Lower leg skin (tissue), 3 donors: ENCODE measurements at regions not wholly inside any gene's neighbourhood (a gene's known extent, or its start where the extent isn't known, plus 50 kb on each side); places are given as distances from the start of the nearest gene placed in this dataset.

ENCODE experiments used
- POLR2A ChIP-seq, 2 donors: fragments of 450-650 bp; IDR thresholded peaks; one replicate each; pipeline ENCODE4 v1.6.1; 2016 to 2017; ENCODE audit warnings: antibody characterized with exemption in 2 of 2, mild to moderate bottlenecking in 1 of 2, moderate library complexity in 1 of 2
- TF ChIP-seq, protein P1 (sequence below), 3 donors: fragments of 450-650 bp; IDR thresholded peaks; one replicate each; pipeline ENCODE4 v1.5.1; 2016; ENCODE audit warnings: antibody characterized with exemption in 3 of 3, mild to moderate bottlenecking in 3 of 3, moderate library complexity in 2 of 3

- TF ChIP-seq, protein P1, sequence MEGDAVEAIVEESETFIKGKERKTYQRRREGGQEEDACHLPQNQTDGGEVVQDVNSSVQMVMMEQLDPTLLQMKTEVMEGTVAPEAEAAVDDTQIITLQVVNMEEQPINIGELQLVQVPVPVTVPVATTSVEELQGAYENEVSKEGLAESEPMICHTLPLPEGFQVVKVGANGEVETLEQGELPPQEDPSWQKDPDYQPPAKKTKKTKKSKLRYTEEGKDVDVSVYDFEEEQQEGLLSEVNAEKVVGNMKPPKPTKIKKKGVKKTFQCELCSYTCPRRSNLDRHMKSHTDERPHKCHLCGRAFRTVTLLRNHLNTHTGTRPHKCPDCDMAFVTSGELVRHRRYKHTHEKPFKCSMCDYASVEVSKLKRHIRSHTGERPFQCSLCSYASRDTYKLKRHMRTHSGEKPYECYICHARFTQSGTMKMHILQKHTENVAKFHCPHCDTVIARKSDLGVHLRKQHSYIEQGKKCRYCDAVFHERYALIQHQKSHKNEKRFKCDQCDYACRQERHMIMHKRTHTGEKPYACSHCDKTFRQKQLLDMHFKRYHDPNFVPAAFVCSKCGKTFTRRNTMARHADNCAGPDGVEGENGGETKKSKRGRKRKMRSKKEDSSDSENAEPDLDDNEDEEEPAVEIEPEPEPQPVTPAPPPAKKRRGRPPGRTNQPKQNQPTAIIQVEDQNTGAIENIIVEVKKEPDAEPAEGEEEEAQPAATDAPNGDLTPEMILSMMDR (IDR thresholded peaks at IDR 0.05): no peak
- TF ChIP-seq POLR2A (IDR thresholded peaks at IDR 0.05): no peak
These were observed 150.1 kb upstream of the LRIG3 start for GRCh38 chr12:59070322-59070933.
